Loucy (cell line): ENCODE measurements at regions not wholly inside any gene's neighbourhood (a gene's known extent, or its start where the extent isn't known, plus 50 kb on each side); places are given as distances from the start of the nearest gene placed in this dataset.

Experiments
- H2AFZ ChIP-seq: fragments of 200-600 bp; sonication (generic); 2 replicates; pipeline ENCODE4 v1.6.0; 2016; ENCODE audit warnings: antibody characterized with exemption, mild to moderate bottlenecking, low read length, moderate library complexity
- H3F3A ChIP-seq: fragments of 200-600 bp; 2 replicates; pipeline ENCODE4 v1.6.0; 2016; ENCODE audit warnings: antibody characterized with exemption, low read depth, mild to moderate bottlenecking
- H3K27me3 ChIP-seq: fragments of 200-600 bp; sonication (generic); 2 replicates; pipeline ENCODE4 v1.6.1; 2014; ENCODE audit warnings: low read length, mild to moderate bottlenecking; ENCODE audit not compliant: insufficient read depth, poor library complexity, severe bottlenecking
- H3K36me3 ChIP-seq: fragments of 200-600 bp; sonication (generic); 2 replicates; pipeline ENCODE4 v1.6.1; 2016; ENCODE audit warnings: low read length; ENCODE audit not compliant: insufficient read depth
- H3K4me1 ChIP-seq: fragments of 200-600 bp; sonication (generic); 2 replicates; pipeline ENCODE4 v1.5.1; 2014; ENCODE audit warnings: low read length, mild to moderate bottlenecking; ENCODE audit not compliant: insufficient read depth, poor library complexity, severe bottlenecking
- H3K4me2 ChIP-seq: fragments of 200-600 bp; sonication (generic); 2 replicates; pipeline ENCODE4 v1.6.0; 2014; ENCODE audit warnings: antibody characterized with exemption, low read length, low read depth, mild to moderate bottlenecking; ENCODE audit not compliant: poor library complexity, severe bottlenecking
- H3K4me3 ChIP-seq: fragments of 200-600 bp; sonication (generic); 2 replicates; pipeline ENCODE4 v1.5.1; 2014; ENCODE audit warnings: low read length, mild to moderate bottlenecking, mixed read lengths; ENCODE audit not compliant: poor library complexity, severe bottlenecking
- H3K79me2 ChIP-seq: fragments of 200-600 bp; sonication (generic); 2 replicates; pipeline ENCODE4 v1.6.1; 2014; ENCODE audit warnings: low read length; ENCODE audit not compliant: insufficient read depth
- H3K9ac ChIP-seq: fragments of 200-600 bp; sonication (generic); 2 replicates; pipeline ENCODE4 v1.6.0; 2014; ENCODE audit warnings: mild to moderate bottlenecking, low read depth, low read length, moderate library complexity; ENCODE audit not compliant: poor library complexity, severe bottlenecking
- H3K9me2 ChIP-seq: fragments of 200-600 bp; sonication (generic); replicated peaks from 2 replicates; pipeline ENCODE4 v1.6.1; 2016; ENCODE audit warnings: low read depth, low read length, mixed read lengths
- H3K9me3 ChIP-seq: fragments of 200-600 bp; sonication (generic); 2 replicates; pipeline ENCODE4 v1.6.1; 2014; ENCODE audit warnings: mild to moderate bottlenecking, antibody characterized with exemption, low read length, low read depth; ENCODE audit not compliant: insufficient read depth
- H4K20me1 ChIP-seq: fragments of 200-600 bp; sonication (generic); 2 replicates; pipeline ENCODE4 v1.6.0; 2014; ENCODE audit warnings: antibody characterized with exemption, low read length, mild to moderate bottlenecking; ENCODE audit not compliant: insufficient read depth, poor library complexity, severe bottlenecking
- CTCF ChIP-seq: fragments of 200-600 bp; sonication (generic); conservative IDR thresholded peaks from 2 replicates; pipeline ENCODE4 v1.5.1; 2014; ENCODE audit warnings: mild to moderate bottlenecking, antibody characterized with exemption, low read length
- EZH2phosphoT487 ChIP-seq: fragments of 200-600 bp; IDR thresholded peaks from 2 replicates; pipeline ENCODE4 v1.6.1; 2018; ENCODE audit warnings: antibody characterized with exemption, mild to moderate bottlenecking, moderate library complexity, borderline replicate concordance

- H3K4me3 ChIP-seq: no peak overlapping the region
- H3K27me3 ChIP-seq: no peaks in the 10 kb centered on the region
- no peaks in the 10 kb centered on the region for H3K9me2 ChIP-seq
- H3K36me3 ChIP-seq: no peaks in the 10 kb centered on the region
- H3F3A ChIP-seq: no peaks in the 10 kb centered on the region
- no peaks in the 10 kb centered on the region for H3K9me3 ChIP-seq
- H4K20me1 ChIP-seq: no peaks in the 10 kb centered on the region
- H3K9ac ChIP-seq: no peak overlapping the region
- no peak overlapping the region for H3K4me2 ChIP-seq
- H3K79me2 ChIP-seq: no peaks in the 10 kb centered on the region
- no peak for TF ChIP-seq CTCF
- TF ChIP-seq EZH2phosphoT487: no peak
- H3K4me1 ChIP-seq: no peaks in the 10 kb centered on the region
- no peak overlapping the region for H2AFZ ChIP-seq
Measured at GRCh38 chr18:71001597-71001996, 712.8 kb downstream of the SOCS6 start.

- Histone ChIP-seq H3K27me3 (no peaks in the 10 kb centered on the region), H4K20me1 (no peaks in the 10 kb centered on the region), H3K79me2 (no peaks in the 10 kb centered on the region), H3K4me1 (no peaks in the 10 kb centered on the region), H3K9me3 (no peaks in the 10 kb centered on the region), H3K4me3 (no peak overlapping the region), H3F3A (no peaks in the 10 kb centered on the region), H3K9ac (no peak overlapping the region), H3K36me3 (no peaks in the 10 kb centered on the region), H3K9me2 (no peaks in the 10 kb centered on the region), H2AFZ (no peak overlapping the region), H3K4me2 (no peak overlapping the region)
- TF ChIP-seq EZH2phosphoT487 (no peak), CTCF (peak; percentile 29)
Measured at GRCh38 chr18:70998490-70998889, 709.6 kb downstream of the SOCS6 start.

- Histone ChIP-seq H2AFZ (no peak overlapping the region), H3F3A (no peaks in the 10 kb centered on the region), H3K4me2 (no peak overlapping the region), H3K4me1 (no peaks in the 10 kb centered on the region), H3K9me3 (no peaks in the 10 kb centered on the region), H3K27me3 (no peaks in the 10 kb centered on the region), H4K20me1 (no peaks in the 10 kb centered on the region), H3K36me3 (no peaks in the 10 kb centered on the region), H3K9me2 (no peaks in the 10 kb centered on the region), H3K9ac (no peak overlapping the region), H3K79me2 (no peaks in the 10 kb centered on the region), H3K4me3 (no peak overlapping the region)
- TF ChIP-seq EZH2phosphoT487 (no peak), CTCF (no peak)
Measured at GRCh38 chr18:70994116-70994515, 705.3 kb downstream of the SOCS6 start.
